ENCODE measurements at regions not wholly inside any gene's neighbourhood (a gene's known extent, or its start where the extent isn't known, plus 50 kb on each side); places are given as distances from the start of the nearest gene placed in this dataset.

- Histone ChIP-seq H4K20me1 (ENCODE audit: insufficient read depth, low read length) (no peaks in the 10 kb centered on the region), H3K4me2 (ENCODE audit: low read length) (no peak overlapping the region), H3F3A (ENCODE audit: insufficient read depth, low read length) (no peaks in the 10 kb centered on the region), H3K79me2 (ENCODE audit: insufficient read depth, low read length) (no peaks in the 10 kb centered on the region), H3K4me1 (ENCODE audit: insufficient read depth, low read length, severe bottlenecking) (no peaks in the 10 kb centered on the region), H3K27me3 (ENCODE audit: insufficient read depth, low read length) (no peaks in the 10 kb centered on the region), H3K9me2 (ENCODE audit: low read depth, low read length) (no peaks in the 10 kb centered on the region), H3K27ac (ENCODE audit: low read depth, low read length, poor library complexity, severe bottlenecking) (no peak overlapping the region), H3K9ac (ENCODE audit: low read length) (no peak overlapping the region), H3K36me3 (ENCODE audit: insufficient read depth, low read length) (no peaks in the 10 kb centered on the region), H2AFZ (ENCODE audit: low read length) (no peak overlapping the region), H3K4me3 (ENCODE audit: low read depth, low read length, poor library complexity, severe bottlenecking) (no peak overlapping the region), H3K9me3 (ENCODE audit: low read length) (no peaks in the 10 kb centered on the region)
- no peak for TF ChIP-seq EZH2 (IDR thresholded peaks at IDR 0.05; ENCODE audit: borderline replicate concordance, low read length)
- TF ChIP-seq, protein P1, sequence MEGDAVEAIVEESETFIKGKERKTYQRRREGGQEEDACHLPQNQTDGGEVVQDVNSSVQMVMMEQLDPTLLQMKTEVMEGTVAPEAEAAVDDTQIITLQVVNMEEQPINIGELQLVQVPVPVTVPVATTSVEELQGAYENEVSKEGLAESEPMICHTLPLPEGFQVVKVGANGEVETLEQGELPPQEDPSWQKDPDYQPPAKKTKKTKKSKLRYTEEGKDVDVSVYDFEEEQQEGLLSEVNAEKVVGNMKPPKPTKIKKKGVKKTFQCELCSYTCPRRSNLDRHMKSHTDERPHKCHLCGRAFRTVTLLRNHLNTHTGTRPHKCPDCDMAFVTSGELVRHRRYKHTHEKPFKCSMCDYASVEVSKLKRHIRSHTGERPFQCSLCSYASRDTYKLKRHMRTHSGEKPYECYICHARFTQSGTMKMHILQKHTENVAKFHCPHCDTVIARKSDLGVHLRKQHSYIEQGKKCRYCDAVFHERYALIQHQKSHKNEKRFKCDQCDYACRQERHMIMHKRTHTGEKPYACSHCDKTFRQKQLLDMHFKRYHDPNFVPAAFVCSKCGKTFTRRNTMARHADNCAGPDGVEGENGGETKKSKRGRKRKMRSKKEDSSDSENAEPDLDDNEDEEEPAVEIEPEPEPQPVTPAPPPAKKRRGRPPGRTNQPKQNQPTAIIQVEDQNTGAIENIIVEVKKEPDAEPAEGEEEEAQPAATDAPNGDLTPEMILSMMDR (IDR thresholded peaks at IDR 0.05; ENCODE audit: low read length), result no peak
Measured at GRCh38 chr6:139988685-139989084, 614.2 kb upstream of the CITED2 start.

DNA sequence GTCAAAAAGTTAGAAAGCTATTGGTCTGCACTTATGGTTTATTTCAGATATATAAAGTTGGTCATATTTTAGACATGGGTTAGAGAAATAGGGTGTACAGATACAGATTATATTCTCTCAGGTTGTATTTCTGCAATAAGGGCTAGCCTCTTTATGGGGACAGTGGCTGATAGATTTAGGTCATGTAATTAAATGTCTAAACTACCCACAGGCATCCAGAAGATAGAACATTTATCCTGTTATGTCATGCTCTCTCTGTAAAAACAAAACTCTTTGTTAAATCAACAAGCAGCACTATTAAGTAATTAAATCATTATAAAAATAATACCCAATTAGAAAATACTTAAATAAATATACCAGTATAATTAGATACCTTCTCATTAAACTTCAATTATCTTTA, 612.6 kb upstream of the CITED2 start:
- Histone ChIP-seq H3K4me2 (ENCODE audit: low read length) (no peak overlapping the region), H3F3A (ENCODE audit: insufficient read depth, low read length) (no peaks in the 10 kb centered on the region), H3K36me3 (ENCODE audit: insufficient read depth, low read length) (no peaks in the 10 kb centered on the region), H3K4me1 (ENCODE audit: insufficient read depth, low read length, severe bottlenecking) (no peaks in the 10 kb centered on the region), H3K9ac (ENCODE audit: low read length) (no peak overlapping the region), H4K20me1 (ENCODE audit: insufficient read depth, low read length) (no peaks in the 10 kb centered on the region), H3K9me3 (ENCODE audit: low read length) (no peaks in the 10 kb centered on the region), H3K4me3 (ENCODE audit: low read depth, low read length, poor library complexity, severe bottlenecking) (no peak overlapping the region), H3K79me2 (ENCODE audit: insufficient read depth, low read length) (no peaks in the 10 kb centered on the region), H2AFZ (ENCODE audit: low read length) (no peak overlapping the region), H3K27me3 (ENCODE audit: insufficient read depth, low read length) (no peaks in the 10 kb centered on the region), H3K9me2 (ENCODE audit: low read depth, low read length) (no peaks in the 10 kb centered on the region), H3K27ac (ENCODE audit: low read depth, low read length, poor library complexity, severe bottlenecking) (no peak overlapping the region)
- no peak for TF ChIP-seq EZH2 (IDR thresholded peaks at IDR 0.05; ENCODE audit: borderline replicate concordance, low read length)
- TF ChIP-seq, protein P1 (IDR thresholded peaks at IDR 0.05; ENCODE audit: low read length), result no peak

DNA sequence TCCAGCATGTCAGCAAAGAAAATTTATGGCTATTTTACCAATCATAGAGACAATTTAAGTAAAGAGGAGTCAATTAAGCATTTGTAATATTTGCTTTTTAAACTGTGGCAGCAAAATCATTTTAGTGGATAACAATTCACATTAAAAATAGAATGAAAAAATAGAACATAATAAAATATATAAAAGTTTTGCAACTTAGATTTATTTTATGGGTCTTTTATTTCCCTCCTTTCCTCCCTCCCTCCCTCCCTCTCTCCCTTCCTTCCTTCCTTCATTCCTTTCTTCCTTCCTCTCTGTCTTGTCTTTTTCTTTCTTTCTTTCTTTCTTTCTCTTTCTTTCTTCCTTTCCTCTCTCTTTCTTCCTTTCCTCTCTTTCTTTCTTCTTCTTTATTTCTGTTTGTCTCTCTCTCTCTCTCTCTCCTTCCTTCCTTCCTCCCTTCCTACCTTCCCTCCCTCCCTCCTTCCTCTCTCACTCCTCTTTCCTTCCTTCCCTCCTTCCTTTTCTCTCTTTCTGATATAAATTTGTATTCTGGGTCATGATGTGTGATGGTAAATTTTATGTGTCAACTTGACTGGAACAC, 610.9 kb upstream of the CITED2 start:
- H3K4me1 ChIP-seq (ENCODE audit: insufficient read depth, low read length, severe bottlenecking), result no peaks in the 10 kb centered on the region
- H3K4me2 ChIP-seq (ENCODE audit: low read length), result no peak overlapping the region
- H3K9me3 ChIP-seq (ENCODE audit: low read length), result no peaks in the 10 kb centered on the region
- no peaks in the 10 kb centered on the region for H3F3A ChIP-seq (ENCODE audit: insufficient read depth, low read length)
- H3K4me3 ChIP-seq (ENCODE audit: low read depth, low read length, poor library complexity, severe bottlenecking), result no peak overlapping the region
- no peaks in the 10 kb centered on the region for H4K20me1 ChIP-seq (ENCODE audit: insufficient read depth, low read length)
- no peaks in the 10 kb centered on the region for H3K27me3 ChIP-seq (ENCODE audit: insufficient read depth, low read length)
- H3K79me2 ChIP-seq (ENCODE audit: insufficient read depth, low read length), result no peaks in the 10 kb centered on the region
- TF ChIP-seq EZH2 (IDR thresholded peaks at IDR 0.05; ENCODE audit: borderline replicate concordance, low read length), result no peak
- TF ChIP-seq, protein P1 (IDR thresholded peaks at IDR 0.05; ENCODE audit: low read length), result no peak
- H3K36me3 ChIP-seq (ENCODE audit: insufficient read depth, low read length), result no peaks in the 10 kb centered on the region
- H3K9ac ChIP-seq (ENCODE audit: low read length), result no peak overlapping the region
- no peaks in the 10 kb centered on the region for H3K9me2 ChIP-seq (ENCODE audit: low read depth, low read length)
- no peak overlapping the region for H2AFZ ChIP-seq (ENCODE audit: low read length)
- no peak overlapping the region for H3K27ac ChIP-seq (ENCODE audit: low read depth, low read length, poor library complexity, severe bottlenecking)
